ENCODE measurements at regions not wholly inside any gene's neighbourhood (a gene's known extent, or its start where the extent isn't known, plus 50 kb on each side); places are given as distances from the start of the nearest gene placed in this dataset.

- no peak overlapping the region for H3K4me3 ChIP-seq (ENCODE audit: low read length)
- no peaks in the 10 kb centered on the region for H3K4me1 ChIP-seq (ENCODE audit: low read length)
- TF ChIP-seq, protein P1, sequence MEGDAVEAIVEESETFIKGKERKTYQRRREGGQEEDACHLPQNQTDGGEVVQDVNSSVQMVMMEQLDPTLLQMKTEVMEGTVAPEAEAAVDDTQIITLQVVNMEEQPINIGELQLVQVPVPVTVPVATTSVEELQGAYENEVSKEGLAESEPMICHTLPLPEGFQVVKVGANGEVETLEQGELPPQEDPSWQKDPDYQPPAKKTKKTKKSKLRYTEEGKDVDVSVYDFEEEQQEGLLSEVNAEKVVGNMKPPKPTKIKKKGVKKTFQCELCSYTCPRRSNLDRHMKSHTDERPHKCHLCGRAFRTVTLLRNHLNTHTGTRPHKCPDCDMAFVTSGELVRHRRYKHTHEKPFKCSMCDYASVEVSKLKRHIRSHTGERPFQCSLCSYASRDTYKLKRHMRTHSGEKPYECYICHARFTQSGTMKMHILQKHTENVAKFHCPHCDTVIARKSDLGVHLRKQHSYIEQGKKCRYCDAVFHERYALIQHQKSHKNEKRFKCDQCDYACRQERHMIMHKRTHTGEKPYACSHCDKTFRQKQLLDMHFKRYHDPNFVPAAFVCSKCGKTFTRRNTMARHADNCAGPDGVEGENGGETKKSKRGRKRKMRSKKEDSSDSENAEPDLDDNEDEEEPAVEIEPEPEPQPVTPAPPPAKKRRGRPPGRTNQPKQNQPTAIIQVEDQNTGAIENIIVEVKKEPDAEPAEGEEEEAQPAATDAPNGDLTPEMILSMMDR (IDR thresholded peaks at IDR 0.05; ENCODE audit: low read length): no peak
- TF ChIP-seq EZH2phosphoT487 (IDR thresholded peaks at IDR 0.05; ENCODE audit: low read length): no peak
- no peak for TF ChIP-seq EZH2 (optimal IDR thresholded peaks at IDR 0.05; ENCODE audit: low read depth, low read length)
- no peaks in the 10 kb centered on the region for H3K36me3 ChIP-seq (replicated peaks; ENCODE audit: insufficient read depth, low read length)
- H3F3A ChIP-seq (ENCODE audit: insufficient read depth, low read length): no peaks in the 10 kb centered on the region
- no peaks in the 10 kb centered on the region for H3K9me3 ChIP-seq (replicated peaks; ENCODE audit: insufficient read depth, low read length)
- no peak overlapping the region for H3K4me2 ChIP-seq (ENCODE audit: low read depth, low read length)
- no peak for DNase-seq
- H3K27me3 ChIP-seq (replicated peaks; ENCODE audit: insufficient read depth, low read length): no peaks in the 10 kb centered on the region
- no peak overlapping the region for H3K27ac ChIP-seq (ENCODE audit: low read length)
- H3K9ac ChIP-seq (ENCODE audit: low read length): no peak overlapping the region
- H2AFZ ChIP-seq (ENCODE audit: low read length): no peak overlapping the region
- no peaks in the 10 kb centered on the region for H3K79me2 ChIP-seq (ENCODE audit: low read length)
- H3K9me2 ChIP-seq (replicated peaks; ENCODE audit: insufficient read depth, low read length): no peaks in the 10 kb centered on the region
- no peaks in the 10 kb centered on the region for H4K20me1 ChIP-seq (ENCODE audit: insufficient read depth, low read length)
Measured at GRCh38 chr2:180412219-180412618, 405.1 kb upstream of the CWC22 start.

DNA sequence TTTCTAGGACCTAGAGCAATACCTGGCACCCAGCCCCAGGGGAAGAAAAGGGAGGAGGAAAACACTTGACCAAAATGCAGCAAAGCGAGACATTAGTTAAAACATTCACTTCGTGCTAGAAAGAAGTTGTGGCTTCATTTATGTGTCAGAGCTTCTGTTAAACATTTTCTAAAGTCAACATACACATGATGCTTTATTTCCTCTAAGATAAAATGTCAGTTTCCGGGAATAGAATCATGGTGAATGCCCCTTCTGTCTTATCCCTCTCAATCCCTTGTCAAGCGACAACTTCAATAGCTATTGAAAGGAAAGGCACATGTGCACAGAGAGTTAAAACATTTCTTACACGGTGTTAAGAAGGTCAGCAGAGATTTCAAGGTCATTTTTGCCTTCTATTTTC lies 404.6 kb upstream of the CWC22 start:
- Histone ChIP-seq H3K9me3 (replicated peaks; ENCODE audit: insufficient read depth, low read length) (no peaks in the 10 kb centered on the region), H3F3A (ENCODE audit: insufficient read depth, low read length) (no peaks in the 10 kb centered on the region), H3K4me2 (ENCODE audit: low read depth, low read length) (no peak overlapping the region), H3K9me2 (replicated peaks; ENCODE audit: insufficient read depth, low read length) (no peaks in the 10 kb centered on the region), H3K79me2 (ENCODE audit: low read length) (no peaks in the 10 kb centered on the region), H3K27ac (ENCODE audit: low read length) (no peak overlapping the region), H4K20me1 (ENCODE audit: insufficient read depth, low read length) (no peaks in the 10 kb centered on the region), H3K4me1 (ENCODE audit: low read length) (no peaks in the 10 kb centered on the region), H3K36me3 (replicated peaks; ENCODE audit: insufficient read depth, low read length) (no peaks in the 10 kb centered on the region), H3K27me3 (replicated peaks; ENCODE audit: insufficient read depth, low read length) (no peaks in the 10 kb centered on the region), H3K4me3 (ENCODE audit: low read length) (no peak overlapping the region), H2AFZ (ENCODE audit: low read length) (no peak overlapping the region), H3K9ac (ENCODE audit: low read length) (no peak overlapping the region)
- TF ChIP-seq EZH2 (optimal IDR thresholded peaks at IDR 0.05; ENCODE audit: low read depth, low read length) (no peak), EZH2phosphoT487 (IDR thresholded peaks at IDR 0.05; ENCODE audit: low read length) (no peak)
- TF ChIP-seq, protein P1 (IDR thresholded peaks at IDR 0.05; ENCODE audit: low read length): no peak
- no peak for DNase-seq

- H3K36me3 ChIP-seq (replicated peaks; ENCODE audit: insufficient read depth, low read length): no peaks in the 10 kb centered on the region
- H3K4me2 ChIP-seq (ENCODE audit: low read depth, low read length): no peak overlapping the region
- H3K4me1 ChIP-seq (ENCODE audit: low read length): no peaks in the 10 kb centered on the region
- no peaks in the 10 kb centered on the region for H3K27me3 ChIP-seq (replicated peaks; ENCODE audit: insufficient read depth, low read length)
- H3K9ac ChIP-seq (ENCODE audit: low read length): no peak overlapping the region
- no peaks in the 10 kb centered on the region for H3F3A ChIP-seq (ENCODE audit: insufficient read depth, low read length)
- no peaks in the 10 kb centered on the region for H3K9me2 ChIP-seq (replicated peaks; ENCODE audit: insufficient read depth, low read length)
- H3K27ac ChIP-seq (ENCODE audit: low read length): no peak overlapping the region
- H3K9me3 ChIP-seq (replicated peaks; ENCODE audit: insufficient read depth, low read length): no peaks in the 10 kb centered on the region
- H3K4me3 ChIP-seq (ENCODE audit: low read length): no peak overlapping the region
- no peaks in the 10 kb centered on the region for H4K20me1 ChIP-seq (ENCODE audit: insufficient read depth, low read length)
- TF ChIP-seq EZH2 (optimal IDR thresholded peaks at IDR 0.05; ENCODE audit: low read depth, low read length) (no peak), EZH2phosphoT487 (IDR thresholded peaks at IDR 0.05; ENCODE audit: low read length) (no peak)
- TF ChIP-seq, protein P1 (IDR thresholded peaks at IDR 0.05; ENCODE audit: low read length): no peak
- H2AFZ ChIP-seq (ENCODE audit: low read length): no peak overlapping the region
- no peak for DNase-seq
- H3K79me2 ChIP-seq (ENCODE audit: low read length): no peaks in the 10 kb centered on the region
Measured at GRCh38 chr2:180406687-180407086, 399.6 kb upstream of the CWC22 start.
